Fibroblast of skin of left quadriceps (primary cell): ENCODE measurements at regions not wholly inside any gene's neighbourhood (a gene's known extent, or its start where the extent isn't known, plus 50 kb on each side); places are given as distances from the start of the nearest gene placed in this dataset.
A peak's percentile ranks its signal among the peaks of the same experiment; 100 is the strongest.

Experiments
- DNase-seq, 2 experiments: peaks; one replicate each; pipeline ENCODE4 v3.0.0-alpha.2; 2013; ENCODE audit warnings: low read depth in 2 of 2

DNA sequence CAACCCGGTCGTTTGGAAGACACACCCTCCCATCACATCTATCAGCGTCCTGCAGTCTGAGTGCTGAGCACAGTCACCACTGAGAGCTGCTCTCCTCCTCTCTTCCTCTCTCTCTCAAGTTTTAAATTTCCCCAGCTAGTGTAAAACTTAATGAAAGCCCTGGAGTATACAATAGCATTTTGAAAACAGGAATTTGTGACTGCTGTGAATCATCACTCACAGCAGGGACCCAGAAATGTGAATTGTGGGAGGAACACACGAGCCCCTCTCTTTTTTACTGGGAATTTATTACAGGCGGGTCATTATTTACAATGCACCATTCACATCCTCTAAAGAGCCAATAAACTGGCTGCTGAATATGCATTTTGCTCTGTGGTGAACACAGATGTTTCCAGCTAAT lies 185.0 kb upstream of the SMIM21 start:
- DNase-seq, result peak; percentile 1 to 5

DNA sequence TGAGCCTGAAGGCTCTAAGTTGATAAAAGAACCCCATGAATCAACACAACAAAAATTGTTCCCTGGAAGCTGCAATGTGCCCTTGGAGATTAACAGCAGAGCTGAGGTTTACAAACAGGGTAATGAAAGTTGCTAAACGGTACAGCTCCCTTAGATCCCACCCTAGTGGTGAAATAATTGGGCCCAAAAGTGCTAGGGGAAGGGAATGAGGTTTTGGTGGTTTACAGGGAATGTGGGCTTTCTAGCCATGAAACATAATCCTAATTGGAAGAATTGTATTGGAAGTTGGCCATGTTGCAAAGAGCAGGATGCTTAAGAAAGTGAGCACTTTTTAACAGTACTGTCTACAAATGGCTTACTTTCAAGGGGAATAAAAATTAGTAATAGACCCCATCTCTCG lies 180.2 kb upstream of the SMIM21 start:
- peak; percentile 55 to 60 for DNase-seq

DNA sequence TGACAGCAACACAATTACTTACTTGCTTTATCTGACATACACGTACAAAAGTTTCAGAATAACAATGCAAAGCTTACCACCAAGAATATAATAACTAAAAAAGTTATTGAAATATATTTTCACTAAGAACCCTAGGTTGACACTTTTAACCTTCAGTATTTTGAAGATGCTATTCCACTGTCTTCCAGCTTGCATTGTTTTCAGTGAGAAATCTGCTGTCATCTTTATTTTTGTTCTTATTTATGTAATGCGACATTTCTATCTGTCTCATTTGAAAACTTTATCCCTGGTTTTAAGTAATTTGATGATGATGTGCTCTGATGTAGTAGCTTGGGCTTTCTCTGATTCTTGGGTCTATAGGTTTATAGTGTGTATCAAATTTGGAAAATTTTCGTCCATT lies 165.0 kb upstream of the SMIM21 start:
- DNase-seq, result no peak

DNA sequence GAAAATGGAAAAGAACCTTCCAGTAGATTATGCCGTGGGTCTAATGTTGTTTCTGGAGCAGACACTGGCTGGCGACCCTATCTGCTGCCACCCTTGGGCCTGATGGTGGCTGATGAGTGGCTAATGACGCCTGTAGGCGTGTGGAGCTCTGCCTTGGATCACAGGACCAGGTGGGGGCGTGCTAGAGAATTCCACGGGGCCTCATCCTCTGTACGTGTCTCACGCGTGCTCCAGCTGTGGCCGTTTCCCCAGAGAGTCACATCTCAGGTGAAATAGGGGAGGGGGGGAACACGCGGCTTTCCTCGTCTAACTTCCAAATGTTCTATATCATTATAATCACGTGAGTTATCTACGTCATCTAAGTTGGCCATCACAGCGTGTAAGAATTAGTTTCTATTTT lies 160.9 kb upstream of the SMIM21 start:
- no peak for DNase-seq

DNA sequence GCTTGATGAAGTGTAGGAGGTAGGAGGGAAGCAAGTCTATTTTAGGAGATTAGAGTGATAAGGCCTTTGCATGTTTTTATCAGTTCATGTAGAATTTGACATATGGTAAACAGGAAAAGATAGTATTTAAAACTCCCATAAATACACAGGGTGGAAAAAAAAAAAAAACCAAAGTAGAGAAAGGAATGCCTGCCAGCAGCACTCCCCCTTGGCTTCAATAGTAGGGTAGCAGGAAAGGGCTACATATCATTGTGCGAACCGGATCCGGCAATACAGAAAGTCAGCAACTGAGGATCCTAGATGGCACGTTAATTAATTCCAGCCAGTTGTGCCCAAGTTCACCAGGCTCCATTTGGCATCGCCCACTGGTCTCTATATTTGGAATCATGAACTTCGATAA lies 159.6 kb upstream of the SMIM21 start:
- DNase-seq, result no peak

DNA sequence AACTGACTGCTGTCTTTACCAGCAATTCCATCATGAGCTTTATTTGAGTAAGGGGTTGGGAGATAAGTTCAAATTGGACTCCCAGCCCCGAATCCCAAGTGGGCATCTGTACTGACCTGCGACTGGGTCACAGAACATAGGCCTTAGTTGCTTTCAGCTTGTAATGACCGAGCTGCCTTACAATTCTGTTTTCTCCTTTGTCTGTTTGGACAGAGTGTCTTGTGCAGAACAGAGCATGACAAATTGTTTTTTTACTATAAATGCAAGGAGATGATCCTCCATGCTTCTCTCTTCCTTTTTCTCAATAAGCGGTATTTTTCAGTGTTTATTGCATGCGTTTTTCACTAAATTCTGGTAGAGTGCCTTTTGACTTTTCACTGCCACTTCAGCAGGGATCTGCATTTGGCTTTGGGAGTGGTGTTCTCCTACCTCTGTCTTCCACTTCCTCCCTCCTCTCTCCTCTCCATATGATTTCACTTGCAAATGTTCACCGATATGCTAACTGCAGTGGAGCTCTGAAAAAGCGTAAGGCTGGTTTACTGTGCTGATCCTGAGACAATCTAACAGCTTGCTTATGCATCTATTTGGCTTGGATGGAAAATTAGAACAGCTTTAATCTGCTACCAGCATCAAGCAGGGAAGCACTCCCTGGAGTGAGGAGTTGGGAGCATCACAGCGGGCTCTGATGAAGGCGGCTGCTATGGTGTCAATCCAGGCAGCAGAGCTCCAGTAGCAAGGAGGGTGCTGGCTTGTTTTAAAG lies 158.8 kb upstream of the SMIM21 start:
- DNase-seq, result no peak

DNA sequence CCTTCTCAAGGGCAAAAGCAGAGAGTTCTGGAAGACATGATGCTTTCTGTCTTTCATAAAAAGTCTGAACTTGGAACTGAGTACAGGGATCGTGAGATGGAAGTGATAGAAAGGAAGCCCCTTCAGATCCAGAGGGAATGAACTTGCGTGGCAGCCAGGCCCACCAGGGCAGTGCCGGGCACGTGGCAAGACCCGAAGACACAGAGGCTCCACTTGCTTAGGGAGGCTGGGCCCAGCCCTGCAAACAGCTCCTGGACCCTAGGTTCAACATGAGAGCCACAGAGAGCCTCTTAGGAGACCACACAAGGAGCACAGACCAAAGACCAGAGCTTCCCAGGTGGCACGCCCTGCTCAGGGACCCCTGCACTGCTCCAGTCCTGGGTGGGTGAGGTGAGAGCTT lies 155.4 kb upstream of the SMIM21 start:
- no peak for DNase-seq

DNA sequence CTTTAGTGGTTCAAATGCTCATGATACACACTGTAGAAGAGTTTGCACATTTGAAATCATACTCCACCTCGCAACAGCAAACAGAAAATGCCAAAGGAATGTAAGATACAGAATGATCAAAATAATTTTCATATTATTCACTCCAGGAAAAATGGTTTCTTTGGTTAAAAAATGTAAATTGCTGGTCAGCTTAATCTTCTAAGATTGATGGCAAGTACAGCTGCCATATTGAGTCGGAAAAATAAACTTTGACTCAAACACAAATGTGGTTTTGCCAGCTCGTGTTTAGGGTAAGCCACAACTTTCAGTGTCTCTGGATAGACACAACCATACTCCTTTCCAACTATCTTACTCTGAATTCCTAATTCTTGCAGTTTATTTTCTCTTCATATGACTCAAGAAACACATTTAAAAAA lies 154.9 kb upstream of the SMIM21 start:
- DNase-seq, result peak; percentile 77

DNA sequence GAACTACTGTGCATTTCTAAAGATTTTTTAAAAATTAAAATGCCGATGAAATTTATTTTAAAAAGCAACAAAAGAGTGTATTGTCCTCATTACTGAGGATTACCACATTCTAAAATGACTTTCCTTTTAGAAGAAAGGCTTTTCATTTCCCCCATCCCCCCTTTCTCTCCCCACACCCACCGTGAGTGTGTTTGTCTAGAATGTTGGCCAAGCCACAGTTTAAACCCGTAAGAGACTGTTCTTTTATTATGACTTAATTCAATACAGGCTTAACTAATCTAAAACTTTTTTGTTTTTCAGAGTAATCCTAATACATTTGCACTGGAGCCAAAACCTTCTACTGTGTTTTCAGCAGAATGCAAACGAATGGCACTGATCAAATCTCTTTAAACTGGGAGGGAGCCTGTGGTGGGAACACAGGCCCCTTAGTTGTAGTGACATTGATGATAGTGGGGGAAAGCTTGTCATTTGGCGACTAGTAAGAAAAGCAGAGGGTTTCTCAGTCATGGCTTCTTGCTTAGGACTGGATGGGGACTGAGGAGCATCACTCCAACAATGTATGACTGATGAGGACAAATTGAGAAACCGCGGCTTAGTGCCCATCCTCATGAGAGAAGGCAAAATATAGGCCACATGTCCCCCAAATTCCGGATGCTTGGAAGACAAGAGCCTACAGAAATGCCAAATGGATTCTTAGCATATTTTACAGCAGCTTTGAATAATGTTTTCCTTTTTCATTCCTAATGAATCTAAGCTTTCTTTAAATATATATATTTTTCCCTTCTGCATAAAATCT lies 154.0 kb upstream of the SMIM21 start:
- DNase-seq, result peak; percentile 29 to 32

DNA sequence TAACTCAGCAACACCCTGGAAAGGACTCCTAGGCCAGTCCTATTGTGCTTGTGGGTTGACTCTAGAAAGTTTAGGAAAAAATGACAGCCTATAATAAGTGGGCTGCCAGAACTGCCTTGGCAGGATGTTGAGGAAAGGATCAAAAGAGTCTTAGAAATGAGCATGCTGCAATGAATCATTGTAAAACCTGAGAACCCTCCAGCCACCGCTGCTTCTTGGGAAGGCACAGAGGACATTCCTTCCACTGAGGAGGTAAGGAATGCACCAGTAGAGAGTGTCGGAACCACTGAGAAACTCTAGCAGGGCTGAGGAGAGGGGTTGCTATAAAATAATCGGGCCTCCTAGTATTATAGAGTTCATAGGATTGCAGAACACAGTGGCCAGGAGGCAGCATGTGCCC lies 146.7 kb upstream of the SMIM21 start:
- DNase-seq, result peak in 1 of 2 experiments; percentile 2

DNA sequence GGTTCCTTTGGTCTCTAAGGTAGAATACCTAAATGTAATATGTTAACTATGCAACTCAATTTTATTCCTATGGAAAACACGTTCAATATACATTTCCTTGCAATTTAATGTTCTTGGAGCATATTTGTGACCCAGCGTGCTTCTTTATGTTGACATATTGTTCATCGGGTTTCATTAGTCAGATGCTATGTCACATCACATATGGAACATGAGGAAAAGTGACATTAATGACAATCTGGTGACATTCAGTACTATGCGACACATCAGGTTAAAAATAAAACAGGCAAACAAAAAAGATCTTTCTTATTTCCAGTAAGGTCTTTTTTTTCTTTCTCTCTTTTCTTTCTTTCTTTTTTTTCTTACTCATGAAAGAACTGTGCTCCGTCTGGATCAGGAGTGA lies 135.6 kb upstream of the SMIM21 start:
- no peak for DNase-seq

DNA sequence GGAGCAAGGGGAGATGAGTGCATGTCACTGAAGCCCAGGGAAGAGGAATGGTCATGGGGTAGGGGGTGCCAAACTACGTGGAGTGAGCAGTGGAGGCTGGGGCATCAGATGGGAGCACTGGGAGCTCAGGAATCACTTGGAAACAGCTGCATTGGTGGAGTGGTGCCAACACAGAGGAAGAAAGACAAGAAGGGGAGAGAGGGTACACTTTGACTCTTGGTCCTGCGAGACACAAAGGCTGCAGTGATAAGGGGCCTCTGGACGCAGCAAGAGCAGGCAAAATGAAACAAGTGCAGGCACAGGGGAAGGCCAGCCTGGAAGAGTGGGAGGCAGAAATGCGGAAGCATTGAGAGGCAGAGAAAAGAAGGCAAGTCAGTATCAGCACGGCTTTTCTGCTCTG lies 134.7 kb upstream of the SMIM21 start:
- DNase-seq, result no peak

DNA sequence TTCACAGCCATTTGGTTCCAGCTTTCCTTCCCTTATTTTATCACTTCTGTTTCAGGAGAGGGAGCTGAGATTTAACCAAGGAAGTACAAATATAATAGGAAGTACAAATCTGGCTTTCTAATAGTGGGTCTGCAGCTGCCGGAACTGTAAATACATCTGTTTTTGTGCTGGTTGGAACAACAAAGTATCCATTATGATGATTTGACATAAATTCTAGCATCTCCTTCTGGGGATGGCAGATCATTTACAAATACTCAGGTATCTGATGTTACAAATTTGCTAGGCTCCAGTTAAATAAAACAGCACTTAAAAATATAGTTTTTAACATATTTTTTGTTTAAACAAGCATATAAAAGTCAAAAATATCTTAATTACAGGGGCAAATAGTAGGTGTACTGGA lies 131.3 kb upstream of the SMIM21 start:
- DNase-seq, result no peak

DNA sequence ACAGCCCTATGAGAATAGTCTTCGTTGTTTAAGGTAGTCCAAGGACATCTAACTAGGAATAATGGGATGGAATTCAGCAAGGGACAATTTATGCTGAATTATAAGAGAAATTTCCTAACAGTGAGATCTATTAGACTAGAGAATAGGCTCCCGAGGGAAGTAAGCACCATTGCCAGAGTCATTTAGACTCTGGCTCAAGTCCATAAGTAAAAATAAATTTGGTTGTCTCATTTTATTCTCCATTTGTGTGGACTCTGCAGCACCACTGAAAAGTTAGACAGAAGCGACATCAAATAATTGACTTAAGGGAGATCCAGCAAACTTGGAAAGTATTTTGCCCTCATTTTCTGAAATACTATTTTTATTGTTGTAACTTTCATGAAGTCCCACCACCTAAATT lies 129.3 kb upstream of the SMIM21 start:
- DNase-seq, result no peak

DNA sequence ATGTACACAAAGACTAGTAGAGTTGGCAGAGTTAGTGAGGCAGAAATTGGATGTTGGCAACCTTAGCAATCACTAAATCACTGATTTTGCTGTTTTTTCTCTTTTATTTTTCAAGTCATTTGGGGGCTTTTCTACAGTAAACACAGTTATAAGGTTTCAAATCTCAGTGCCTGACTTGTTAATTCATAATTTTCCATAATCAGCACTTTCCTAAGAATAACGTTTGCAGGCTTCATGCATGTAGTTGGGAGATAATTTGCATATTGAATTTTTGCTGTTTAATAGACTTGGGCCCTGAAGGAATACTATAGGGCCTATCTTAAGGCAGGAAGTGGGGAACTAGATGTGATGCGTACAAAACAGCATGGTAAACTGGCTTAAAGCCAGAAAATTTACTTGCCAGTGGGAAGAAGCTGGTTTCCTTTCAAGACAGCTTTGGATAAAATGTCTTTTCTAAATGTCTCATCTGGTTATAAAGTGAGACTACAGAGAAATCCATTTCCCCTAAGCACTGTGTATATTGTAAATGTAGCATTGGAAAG lies 127.2 kb upstream of the SMIM21 start:
- no peak for DNase-seq

DNA sequence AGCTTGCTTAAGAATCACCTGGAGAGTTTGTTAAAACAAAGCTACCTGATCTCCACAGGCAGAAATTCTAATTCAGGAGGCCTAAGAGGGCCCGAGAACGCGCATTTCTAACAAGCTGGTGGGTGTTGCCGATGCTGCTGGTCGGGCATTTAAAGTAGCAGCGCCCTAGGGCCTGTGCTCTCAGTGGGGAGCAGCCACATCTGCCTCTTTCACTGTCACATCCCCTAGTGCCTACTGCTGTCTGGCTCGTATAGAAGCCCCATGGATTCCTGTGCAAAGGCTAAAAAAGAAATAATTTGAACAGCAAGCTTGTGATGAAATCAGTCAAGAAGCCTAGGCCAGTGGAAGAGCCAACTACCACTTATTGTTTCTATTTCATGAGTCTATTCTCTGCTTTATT lies 126.7 kb upstream of the SMIM21 start:
- no peak for DNase-seq

DNA sequence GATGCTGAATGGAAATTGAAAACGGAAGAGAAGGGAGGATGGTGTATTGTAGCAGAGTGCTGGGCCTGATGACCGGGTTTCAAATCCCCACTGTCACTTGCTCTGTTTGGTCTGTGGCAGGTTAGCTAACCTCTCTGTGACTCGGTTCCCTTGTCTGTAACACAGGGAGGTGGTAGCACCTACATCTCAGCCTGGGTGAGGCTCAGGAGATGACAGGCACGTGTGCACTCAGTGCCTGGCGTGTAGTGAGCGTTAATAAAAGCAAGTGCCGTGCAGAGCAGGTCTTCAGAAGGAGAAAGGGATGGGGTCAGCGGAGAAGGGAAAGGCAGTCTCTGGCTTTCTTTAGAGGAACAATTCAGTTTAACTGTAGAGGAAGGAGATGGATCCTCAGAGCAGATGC lies 125.5 kb upstream of the SMIM21 start:
- DNase-seq, result no peak

DNA sequence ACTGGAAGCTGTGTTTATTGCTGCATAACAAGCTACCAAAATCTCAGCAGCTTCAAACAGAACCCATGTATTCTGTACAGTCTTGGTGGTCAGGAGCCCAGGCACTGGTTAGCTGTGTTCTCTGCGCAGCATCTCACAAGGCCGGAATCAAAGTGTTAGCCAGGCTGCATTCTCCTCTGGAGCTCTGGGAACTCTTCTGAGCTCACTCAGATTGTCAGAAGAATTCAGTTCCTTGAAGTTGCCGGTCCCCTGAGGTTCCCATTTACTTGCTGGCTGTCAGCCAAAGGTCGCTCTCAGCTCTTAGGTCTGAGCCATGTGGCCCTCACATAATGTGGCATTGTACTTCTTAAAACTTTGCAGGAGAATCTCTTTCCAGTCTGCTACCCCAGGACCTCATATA lies 123.6 kb upstream of the SMIM21 start:
- DNase-seq, result no peak

DNA sequence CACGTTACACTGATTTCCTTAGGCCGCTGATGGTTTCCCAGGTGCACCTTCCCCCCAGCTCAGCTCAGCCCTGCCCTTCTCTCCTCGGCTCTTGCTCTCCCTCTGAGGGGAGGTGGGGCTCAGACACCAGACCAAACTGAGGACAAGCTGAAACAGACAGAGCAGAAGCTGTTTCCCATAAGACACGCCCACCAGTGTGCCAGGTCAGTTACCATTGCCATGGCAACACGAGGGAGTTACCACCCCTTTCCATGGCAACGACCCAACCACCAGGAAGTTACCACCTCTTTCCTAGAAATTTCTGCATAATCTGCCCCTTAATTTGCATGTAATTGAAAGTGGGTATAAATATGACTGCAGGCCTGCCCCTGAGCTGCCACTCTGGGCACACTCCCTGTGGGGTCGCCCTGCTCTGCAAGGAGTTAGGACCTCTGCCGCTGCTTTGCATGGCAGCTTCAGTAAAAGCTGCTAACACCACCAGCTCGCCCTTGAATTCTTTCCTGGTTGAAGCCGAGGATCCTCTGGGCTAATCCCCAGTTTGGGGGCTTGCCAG lies 120.9 kb upstream of the SMIM21 start:
- DNase-seq, result no peak

DNA sequence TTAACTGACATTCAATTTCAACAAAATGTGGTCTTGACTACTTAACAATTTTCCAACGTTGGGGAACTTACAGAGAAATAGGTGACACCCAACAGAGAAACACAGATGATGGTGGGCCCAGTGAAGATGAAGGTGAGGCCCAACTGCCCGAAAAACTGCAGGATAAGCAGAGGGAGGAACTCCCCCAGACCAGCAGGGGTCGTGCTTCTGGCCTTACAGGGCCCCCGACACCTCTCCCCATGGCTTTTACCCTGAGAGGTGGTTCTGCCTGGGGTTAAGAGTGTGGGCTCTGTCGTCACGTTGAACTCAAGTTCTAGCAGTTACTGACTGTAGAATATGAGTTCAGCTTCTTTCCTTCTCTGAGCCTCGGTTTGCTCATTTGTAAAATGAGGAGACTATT lies 119.5 kb upstream of the SMIM21 start:
- DNase-seq, result no peak

DNA sequence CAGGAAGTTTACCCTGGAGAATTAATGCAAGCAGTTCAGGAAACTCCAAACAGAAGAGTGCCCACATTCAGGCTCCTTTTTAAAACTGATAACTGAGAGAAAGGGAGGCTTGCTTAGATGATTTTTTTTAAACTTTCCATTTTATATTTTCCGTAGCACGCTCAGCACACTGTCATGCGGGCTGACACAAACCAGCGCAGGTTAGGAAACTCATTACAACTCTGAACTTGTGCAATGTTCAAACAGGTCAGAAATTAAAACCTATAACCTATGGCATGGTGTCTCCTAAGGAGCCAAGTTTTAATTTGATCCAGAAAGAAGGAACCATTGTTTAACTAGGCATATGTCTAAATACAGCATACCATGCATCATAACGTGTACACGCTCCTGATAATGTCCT lies 117.7 kb upstream of the SMIM21 start:
- DNase-seq, result no peak

DNA sequence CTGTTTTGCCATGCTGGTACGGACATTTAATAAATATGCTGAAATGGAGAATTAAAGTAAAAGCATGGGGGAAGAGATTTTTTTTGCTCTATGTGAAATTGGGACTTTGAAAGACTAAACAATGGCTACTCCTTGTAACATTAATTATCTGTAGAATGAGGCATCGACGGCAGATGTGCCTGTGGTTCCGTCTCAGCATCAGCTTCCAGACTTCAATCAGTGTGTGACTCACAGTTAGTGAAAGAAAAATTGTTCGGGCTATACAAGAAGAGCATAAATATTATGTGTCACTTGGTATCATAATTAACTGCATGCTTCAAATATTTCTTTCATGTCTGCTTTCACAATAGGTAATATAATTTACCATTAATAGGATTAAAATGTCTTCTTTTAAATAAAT lies 117.0 kb upstream of the SMIM21 start:
- peak; percentile 81 to 83 for DNase-seq

DNA sequence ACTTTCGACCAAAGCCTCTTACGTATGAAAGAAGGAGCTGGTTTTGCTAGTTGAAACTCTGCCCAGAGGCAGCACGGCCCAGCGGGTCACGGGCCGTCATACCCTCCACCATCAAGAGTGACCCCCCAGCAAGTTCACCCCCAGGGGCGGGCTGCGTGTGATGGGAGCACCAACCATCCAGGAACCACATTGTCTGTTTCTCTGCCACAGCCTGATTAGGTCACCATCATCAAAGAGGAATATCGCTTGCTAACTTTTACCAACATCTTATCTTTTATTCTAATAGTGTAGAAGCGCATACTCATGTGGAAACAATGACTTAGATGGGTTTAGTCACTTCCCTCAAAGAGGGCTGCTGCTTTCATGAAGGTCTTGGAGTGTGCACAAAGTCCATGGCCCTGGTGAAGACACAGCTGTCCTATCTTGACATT lies 116.6 kb upstream of the SMIM21 start:
- peak; percentile 18 to 29 for DNase-seq
